ENCODE measurements at regions not wholly inside any gene's neighbourhood (a gene's known extent, or its start where the extent isn't known, plus 50 kb on each side); places are given as distances from the start of the nearest gene placed in this dataset.
"Not testable (repeated sequence)": the region's sequence is repeated elsewhere in the genome, so short reads cannot be mapped to it uniquely, and the experiment has no call there.

GRCh38 chr3:15997274-15997943, 177.1 kb upstream of the GALNT15 start:
- Histone ChIP-seq H3K27ac (ENCODE audit: low read depth, low read length) (no peak overlapping the region), H3K4me1 (ENCODE audit: control insufficient read depth, insufficient read depth, low read length) (no peaks in the 10 kb centered on the region), H3K4me3 (ENCODE audit: low read depth, low read length) (no peak overlapping the region), H3K36me3 (ENCODE audit: control insufficient read depth, insufficient read depth, low read length) (no peaks in the 10 kb centered on the region), H3K9me3 (ENCODE audit: control insufficient read depth, insufficient read depth, low read length) (no peaks in the 10 kb centered on the region), H3K27me3 (ENCODE audit: control insufficient read depth, insufficient read depth, low read length) (no peaks in the 10 kb centered on the region)
- 71% methylated on average over 1 of the region's 4 CpGs for WGBS (ENCODE audit: insufficient coverage)
- no peak for DNase-seq (ENCODE audit: low read depth in 4 of 6, low spot score in 6 of 6)

GRCh38 chr3:15998911-15999310, 175.6 kb upstream of the GALNT15 start:
- Histone ChIP-seq H3K4me1 (ENCODE audit: control insufficient read depth, insufficient read depth, low read length) (no peaks in the 10 kb centered on the region), H3K36me3 (ENCODE audit: control insufficient read depth, insufficient read depth, low read length) (no peaks in the 10 kb centered on the region), H3K27ac (ENCODE audit: low read depth, low read length) (no peak overlapping the region), H3K4me3 (ENCODE audit: low read depth, low read length) (no peak overlapping the region), H3K27me3 (ENCODE audit: control insufficient read depth, insufficient read depth, low read length) (no peaks in the 10 kb centered on the region), H3K9me3 (ENCODE audit: control insufficient read depth, insufficient read depth, low read length) (no peaks in the 10 kb centered on the region)
- no peak for DNase-seq (ENCODE audit: low read depth in 4 of 6, low spot score in 6 of 6)
- no CpG with 5 or more reads among the region's 3 CpGs for WGBS (ENCODE audit: insufficient coverage)

- WGBS (ENCODE audit: insufficient coverage), result 100% methylated on average over 1 of the region's 3 CpGs
- Histone ChIP-seq H3K9me3 (ENCODE audit: control insufficient read depth, insufficient read depth, low read length) (no peaks in the 10 kb centered on the region), H3K4me3 (ENCODE audit: low read depth, low read length) (no peak overlapping the region), H3K4me1 (ENCODE audit: control insufficient read depth, insufficient read depth, low read length) (no peaks in the 10 kb centered on the region), H3K36me3 (ENCODE audit: control insufficient read depth, insufficient read depth, low read length) (no peaks in the 10 kb centered on the region), H3K27ac (ENCODE audit: low read depth, low read length) (no peak overlapping the region), H3K27me3 (ENCODE audit: control insufficient read depth, insufficient read depth, low read length) (no peaks in the 10 kb centered on the region)
- no peak for DNase-seq (ENCODE audit: low read depth in 4 of 6, low spot score in 6 of 6)
Observed at GRCh38 chr3:16004812-16005211, 169.7 kb upstream of the GALNT15 start.

GRCh38 chr3:16011376-16011775, 163.1 kb upstream of the GALNT15 start:
- Histone ChIP-seq H3K27me3 (ENCODE audit: control insufficient read depth, insufficient read depth, low read length) (no peaks in the 10 kb centered on the region), H3K4me1 (ENCODE audit: control insufficient read depth, insufficient read depth, low read length) (no peaks in the 10 kb centered on the region), H3K36me3 (ENCODE audit: control insufficient read depth, insufficient read depth, low read length) (no peaks in the 10 kb centered on the region), H3K9me3 (ENCODE audit: control insufficient read depth, insufficient read depth, low read length) (no peaks in the 10 kb centered on the region), H3K27ac (ENCODE audit: low read depth, low read length) (no peak overlapping the region), H3K4me3 (ENCODE audit: low read depth, low read length) (no peak overlapping the region)
- 80% methylated on average over 1 of the region's 4 CpGs for WGBS (ENCODE audit: insufficient coverage)
- no peak for DNase-seq (ENCODE audit: low read depth in 4 of 6, low spot score in 6 of 6)

- no peaks in the 10 kb centered on the region for H3K27me3 ChIP-seq (ENCODE audit: control insufficient read depth, insufficient read depth, low read length)
- H3K9me3 ChIP-seq (ENCODE audit: control insufficient read depth, insufficient read depth, low read length), result no peaks in the 10 kb centered on the region
- H3K4me1 ChIP-seq (ENCODE audit: control insufficient read depth, insufficient read depth, low read length), result no peaks in the 10 kb centered on the region
- H3K36me3 ChIP-seq (ENCODE audit: control insufficient read depth, insufficient read depth, low read length), result no peaks in the 10 kb centered on the region
- no peak overlapping the region for H3K4me3 ChIP-seq (ENCODE audit: low read depth, low read length)
- DNase-seq (ENCODE audit: low read depth in 4 of 6, low spot score in 6 of 6), result no peak
- no peak overlapping the region for H3K27ac ChIP-seq (ENCODE audit: low read depth, low read length)
Observed at GRCh38 chr3:16012086-16012485, 162.4 kb upstream of the GALNT15 start.

GRCh38 chr3:16013568-16013967, 160.9 kb upstream of the GALNT15 start:
- H3K27me3 ChIP-seq (ENCODE audit: control insufficient read depth, insufficient read depth, low read length), result no peaks in the 10 kb centered on the region
- H3K27ac ChIP-seq (ENCODE audit: low read depth, low read length), result no peak overlapping the region
- H3K4me1 ChIP-seq (ENCODE audit: control insufficient read depth, insufficient read depth, low read length), result no peaks in the 10 kb centered on the region
- H3K4me3 ChIP-seq (ENCODE audit: low read depth, low read length), result no peak overlapping the region
- H3K9me3 ChIP-seq (ENCODE audit: control insufficient read depth, insufficient read depth, low read length), result no peaks in the 10 kb centered on the region
- H3K36me3 ChIP-seq (ENCODE audit: control insufficient read depth, insufficient read depth, low read length), result no peaks in the 10 kb centered on the region
- WGBS (ENCODE audit: insufficient coverage), result no CpG with 5 or more reads among the region's 2 CpGs
- no peak for DNase-seq (ENCODE audit: low read depth in 4 of 6, low spot score in 6 of 6)

- H3K9me3 ChIP-seq (ENCODE audit: control insufficient read depth, insufficient read depth, low read length); H3K4me1 ChIP-seq (ENCODE audit: control insufficient read depth, insufficient read depth, low read length); H3K27ac ChIP-seq (ENCODE audit: low read depth, low read length); H3K27me3 ChIP-seq (ENCODE audit: control insufficient read depth, insufficient read depth, low read length); H3K36me3 ChIP-seq (ENCODE audit: control insufficient read depth, insufficient read depth, low read length); DNase-seq (ENCODE audit: low read depth in 4 of 6, low spot score in 6 of 6); H3K4me3 ChIP-seq (ENCODE audit: low read depth, low read length): not testable (repeated sequence)
- WGBS (ENCODE audit: insufficient coverage), result 93% methylated on average over 3 of the region's 4 CpGs
Observed at GRCh38 chr3:16021801-16022200, 152.7 kb upstream of the GALNT15 start.

- not testable (repeated sequence) for H3K27ac ChIP-seq (ENCODE audit: low read depth, low read length)
Observed at GRCh38 chr3:16023881-16024280, 150.6 kb upstream of the GALNT15 start.

GRCh38 chr3:16024548-16024947, 149.9 kb upstream of the GALNT15 start:
- Histone ChIP-seq H3K36me3 (ENCODE audit: control insufficient read depth, insufficient read depth, low read length) (no peaks in the 10 kb centered on the region), H3K4me3 (ENCODE audit: low read depth, low read length) (no peak overlapping the region), H3K4me1 (ENCODE audit: control insufficient read depth, insufficient read depth, low read length) (no peaks in the 10 kb centered on the region), H3K27ac (ENCODE audit: low read depth, low read length) (no peak overlapping the region), H3K9me3 (ENCODE audit: control insufficient read depth, insufficient read depth, low read length) (no peaks in the 10 kb centered on the region), H3K27me3 (ENCODE audit: control insufficient read depth, insufficient read depth, low read length) (no peaks in the 10 kb centered on the region)
- WGBS (ENCODE audit: insufficient coverage), result 15% methylated on average over 1 of the region's 1 CpG
- DNase-seq (ENCODE audit: low read depth in 4 of 6, low spot score in 6 of 6), result peak in 1 of 6 donors; percentile 15

More at GRCh38 chr3:16023881-16024280, 150.6 kb upstream of the GALNT15 start:
- 100% methylated on average over 3 of the region's 4 CpGs for WGBS (ENCODE audit: insufficient coverage)
- H3K36me3 ChIP-seq (ENCODE audit: control insufficient read depth, insufficient read depth, low read length); DNase-seq (ENCODE audit: low read depth in 4 of 6, low spot score in 6 of 6); H3K27me3 ChIP-seq (ENCODE audit: control insufficient read depth, insufficient read depth, low read length); H3K9me3 ChIP-seq (ENCODE audit: control insufficient read depth, insufficient read depth, low read length); H3K4me3 ChIP-seq (ENCODE audit: low read depth, low read length); H3K4me1 ChIP-seq (ENCODE audit: control insufficient read depth, insufficient read depth, low read length): not testable (repeated sequence)

GRCh38 chr3:16026753-16027152, 147.7 kb upstream of the GALNT15 start:
- WGBS (ENCODE audit: insufficient coverage), result 49% methylated on average over 3 of the region's 3 CpGs
- H3K9me3 ChIP-seq (ENCODE audit: control insufficient read depth, insufficient read depth, low read length), result no peaks in the 10 kb centered on the region
- no peak overlapping the region for H3K27ac ChIP-seq (ENCODE audit: low read depth, low read length)

More at GRCh38 chr3:16026753-16027152, 147.7 kb upstream of the GALNT15 start:
- Histone ChIP-seq H3K36me3 (ENCODE audit: control insufficient read depth, insufficient read depth, low read length) (no peaks in the 10 kb centered on the region), H3K4me1 (ENCODE audit: control insufficient read depth, insufficient read depth, low read length) (no peaks in the 10 kb centered on the region), H3K27me3 (ENCODE audit: control insufficient read depth, insufficient read depth, low read length) (no peaks in the 10 kb centered on the region), H3K4me3 (ENCODE audit: low read depth, low read length) (no peak overlapping the region)
- DNase-seq (ENCODE audit: low read depth in 4 of 6, low spot score in 6 of 6), result no peak

All from spinal cord (tissue), 9 donors.